H1 (cell line): ENCODE measurements at regions not wholly inside any gene's neighbourhood (a gene's known extent, or its start where the extent isn't known, plus 50 kb on each side); places are given as distances from the start of the nearest gene placed in this dataset.

Experiments
- CTCF ChIA-PET: fragments of 300-600 bp; sonication (Branson Sonifier 250); formaldehyde crosslinking; loops from one replicate; lab custom pipeline; 2021; ENCODE audit not compliant: partially characterized antibody; lab: Charles Lee
- POLR2A ChIA-PET: fragments of 300-600 bp; sonication (Branson Sonifier 250); formaldehyde crosslinking; loops from one replicate; lab custom pipeline; 2021; ENCODE audit warnings: inconsistent platforms; ENCODE audit not compliant: partially characterized antibody; lab: Charles Lee
- DNase-seq, 2 experiments: peaks; one replicate each; pipeline versions ENCODE4 v3.0.0 to v3.0.0-alpha.2; 2010 to 2022; ENCODE audit warnings: low spot score in 2 of 2, low read depth in 1 of 2, mixed read lengths in 1 of 2
- FAIRE-seq: peaks from 2 replicates; lab custom pipeline; 2011; peaks lifted over from hg19 to GRCh38; lab: Jason Lieb, UNC
- H2AFZ ChIP-seq: 2 replicates; pipeline ENCODE4 v1.8.1; 2012; ENCODE audit warnings: low read length, inconsistent platforms
- H2AK5ac ChIP-seq: 2 replicates; pipeline ENCODE4 v1.6.1; 2013; ENCODE audit warnings: low read depth, low read length
- H2BK120ac ChIP-seq: replicated peaks from 2 replicates; pipeline ENCODE3; 2013; ENCODE audit warnings: low read depth, low read length, inconsistent platforms
- H2BK12ac ChIP-seq: 2 replicates; pipeline ENCODE4 v1.6.1; 2013; ENCODE audit warnings: low read depth, low read length
- H2BK15ac ChIP-seq: 2 replicates; pipeline ENCODE4 v1.6.1; 2013; ENCODE audit warnings: low read length
- H2BK20ac ChIP-seq: 2 replicates; pipeline ENCODE4 v1.6.1; 2013; ENCODE audit warnings: low read length
- H2BK5ac ChIP-seq: 2 replicates; pipeline ENCODE4 v1.6.1; 2013; ENCODE audit warnings: low read depth, low read length
- H3K14ac ChIP-seq: 2 replicates; pipeline ENCODE4 v1.6.1; 2013; ENCODE audit warnings: inconsistent platforms; ENCODE audit not compliant: insufficient read length
- H3K18ac ChIP-seq: 2 replicates; pipeline ENCODE4 v1.6.1; 2013; ENCODE audit warnings: low read length; ENCODE audit errors: extremely low read depth
- H3K23ac ChIP-seq: 2 replicates; pipeline ENCODE4 v1.6.1; 2013; ENCODE audit warnings: inconsistent platforms; ENCODE audit not compliant: insufficient read length
- H3K23me2 ChIP-seq: 2 replicates; pipeline ENCODE4 v1.6.1; 2013; ENCODE audit warnings: low read depth, low read length
- H3K27ac ChIP-seq: 2 replicates; pipeline ENCODE4 v1.6.1; 2011; ENCODE audit warnings: low read depth, low read length, inconsistent platforms
- H3K27me3 ChIP-seq, 4 experiments: replicated peaks in 1 of 4; 1 replicate in 1 of 4; 2 replicates in 3 of 4; pipeline versions ENCODE4 v1.6.1 to v1.8.1; 2011 to 2013; ENCODE audit warnings: low read length in 3 of 4, mild to moderate bottlenecking in 3 of 4, inconsistent platforms in 2 of 4, mixed read lengths in 2 of 4, moderate library complexity in 1 of 4; ENCODE audit not compliant: control insufficient read depth in 3 of 4, insufficient read depth in 3 of 4; ENCODE audit errors: extremely low read depth in 1 of 4
- H3K36me3 ChIP-seq, 4 experiments: 2 replicates each; pipeline versions ENCODE4 v1.6.1 to v1.8.1; 2011 to 2013; ENCODE audit warnings: mild to moderate bottlenecking in 4 of 4, low read length in 3 of 4, moderate library complexity in 2 of 4, control low read depth in 1 of 4, inconsistent platforms in 1 of 4; ENCODE audit not compliant: insufficient read depth in 4 of 4, control insufficient read depth in 2 of 4
- H3K4ac ChIP-seq: replicated peaks from 2 replicates; pipeline ENCODE3; 2013; ENCODE audit warnings: low read length, low read depth, mixed read lengths, inconsistent platforms; ENCODE audit not compliant: insufficient read length
- H3K4me1 ChIP-seq, 4 experiments: replicated peaks in 1 of 4; 1 replicate in 1 of 4; 2 replicates in 3 of 4; pipeline versions ENCODE4 v1.6.1 to v1.8.1; 2011 to 2013; ENCODE audit warnings: low read length in 3 of 4, inconsistent platforms in 2 of 4, mixed read lengths in 1 of 4; ENCODE audit not compliant: insufficient read depth in 4 of 4, control insufficient read depth in 3 of 4
- H3K4me2 ChIP-seq, 2 experiments: 2 replicates each; pipeline versions ENCODE4 v1.6.1 to v1.8.1; 2011 to 2013; ENCODE audit warnings: low read depth in 2 of 2, low read length in 2 of 2, control low read depth in 1 of 2, inconsistent platforms in 1 of 2, mild to moderate bottlenecking in 1 of 2; ENCODE audit not compliant: insufficient read depth in 1 of 2
- H3K4me3 ChIP-seq, 4 experiments: fragments of 200-600, 300-600 bp in 1 of 4; sonication (generic), shearing (Covaris generic), sonication (Bioruptor Twin) in 1 of 4; 2 replicates each; pipeline versions ENCODE4 v1.5.1 to v1.8.1; 2011 to 2016; ENCODE audit warnings: low read length in 4 of 4, low read depth in 3 of 4, control low read depth in 2 of 4, inconsistent platforms in 2 of 4, mild to moderate bottlenecking in 2 of 4, mixed read lengths in 1 of 4, moderate library complexity in 1 of 4; ENCODE audit not compliant: insufficient read depth in 2 of 4; ENCODE audit errors: extremely low read depth in 1 of 4
- H3K56ac ChIP-seq: replicated peaks from 2 replicates; pipeline ENCODE3; 2013; ENCODE audit warnings: low read depth, mild to moderate bottlenecking, mixed read lengths, low read length, inconsistent platforms; ENCODE audit not compliant: insufficient read length
- H3K79me1 ChIP-seq: 2 replicates; pipeline ENCODE4 v1.6.1; 2013; ENCODE audit warnings: low read depth, low read length, control low read depth
- H3K79me2 ChIP-seq, 2 experiments: 2 replicates each; pipeline versions ENCODE4 v1.6.1 to v1.8.1; 2012 to 2013; ENCODE audit warnings: low read length in 2 of 2, mild to moderate bottlenecking in 2 of 2, inconsistent platforms in 1 of 2; ENCODE audit not compliant: insufficient read depth in 2 of 2, control insufficient read depth in 1 of 2
- H3K9ac ChIP-seq, 4 experiments: replicated peaks in 1 of 4; 1 replicate in 1 of 4; 2 replicates in 3 of 4; pipeline versions ENCODE4 v1.6.1 to v1.8.1; 2011 to 2013; ENCODE audit warnings: low read depth in 3 of 4, low read length in 3 of 4, control low read depth in 2 of 4, mild to moderate bottlenecking in 2 of 4, moderate library complexity in 2 of 4, inconsistent platforms in 1 of 4; ENCODE audit errors: extremely low read depth in 1 of 4
- H3K9me3 ChIP-seq, 2 experiments: 2 replicates each; pipeline versions ENCODE4 v1.6.1 to v1.8.1; 2012 to 2013; ENCODE audit warnings: mild to moderate bottlenecking in 2 of 2, moderate library complexity in 2 of 2, control low read depth in 1 of 2, inconsistent platforms in 1 of 2, low read depth in 1 of 2, low read length in 1 of 2, mixed read lengths in 1 of 2; ENCODE audit not compliant: insufficient read depth in 2 of 2
- H4K20me1 ChIP-seq, 2 experiments: replicated peaks in 1 of 2; 2 replicates each; pipeline versions ENCODE3 to v1.8.1; 2011 to 2013; ENCODE audit warnings: inconsistent platforms in 2 of 2, low read length in 2 of 2, mild to moderate bottlenecking in 1 of 2; ENCODE audit not compliant: insufficient read depth in 2 of 2, control insufficient read depth in 1 of 2
- H4K5ac ChIP-seq: 2 replicates; pipeline ENCODE4 v1.6.1; 2013; ENCODE audit warnings: low read length, low read depth, mixed read lengths, inconsistent platforms; ENCODE audit not compliant: insufficient read length
- H4K8ac ChIP-seq: 2 replicates; pipeline ENCODE4 v1.8.0; 2013; ENCODE audit warnings: mild to moderate bottlenecking, moderate library complexity, low read length, inconsistent platforms; ENCODE audit not compliant: insufficient read depth; ENCODE audit errors: extremely low read depth
- H4K91ac ChIP-seq: replicated peaks from 2 replicates; pipeline ENCODE3; 2013; ENCODE audit warnings: low read length, mixed read lengths, inconsistent platforms; ENCODE audit not compliant: insufficient read length
- CHD1 ChIP-seq: IDR thresholded peaks from 2 replicates; pipeline ENCODE4 v1.6.1; 2012; ENCODE audit warnings: low read depth, low read length, improper control_type of control experiment
- EGR1 ChIP-seq: IDR thresholded peaks from 2 replicates; pipeline ENCODE4 v1.6.1; 2011; ENCODE audit warnings: low read depth, low read length, borderline replicate concordance
- JUND ChIP-seq: IDR thresholded peaks from 2 replicates; pipeline ENCODE4 v1.6.1; 2011; ENCODE audit warnings: mild to moderate bottlenecking, improper control_type of control experiment, low read length
- USF2 ChIP-seq: IDR thresholded peaks from 2 replicates; pipeline ENCODE4 v1.6.1; 2011; ENCODE audit warnings: low read length, improper control_type of control experiment
- WGBS, 2 experiments: shearing (Covaris generic) in 1 of 2; methylation state at CpG; one replicate each; pipeline versions ENCODE4 v1.1.6 to v1.1.7; 2013 to 2015; ENCODE audit warnings: low lambda C conversion rate in 2 of 2, mixed read lengths in 2 of 2, inconsistent platforms in 1 of 2, low coverage in 1 of 2, missing lambda C conversion rate in 1 of 2; ENCODE audit not compliant: insufficient replicate concordance in 2 of 2, insufficient coverage in 1 of 2, insufficient read length in 1 of 2; ENCODE audit errors: extremely low coverage in 1 of 2, missing lambda C conversion rate in 1 of 2; 5-methylcytosine and 5-hydroxymethylcytosine counted together
- TF ChIP-seq, protein P1 (sequence below): IDR thresholded peaks from 2 replicates; pipeline ENCODE4 v1.6.1; 2011; ENCODE audit warnings: low read depth, mild to moderate bottlenecking, low read length; ENCODE audit not compliant: insufficient read depth

DNA sequence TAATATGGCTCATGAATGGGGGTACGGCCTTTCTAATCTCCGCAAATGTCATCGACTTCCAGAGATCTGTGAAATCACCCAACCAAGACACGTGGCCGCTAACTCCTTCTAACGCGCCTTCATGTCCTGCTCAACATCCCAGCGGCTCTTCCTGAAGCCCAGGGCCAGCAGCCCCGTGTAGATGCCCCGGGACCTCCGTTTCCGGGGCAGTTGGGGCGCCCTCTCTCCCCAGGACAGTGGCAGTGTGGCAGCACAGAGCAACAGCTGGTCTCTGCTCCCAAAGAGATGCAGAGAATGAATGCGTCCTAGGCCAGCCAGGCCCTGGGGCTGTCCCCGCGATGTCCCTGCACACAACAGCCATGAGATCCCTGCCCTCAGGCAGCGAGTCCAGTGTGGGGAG is 153.5 kb downstream of the RBFOX3 start:
- no peak for FAIRE-seq
- H4K91ac ChIP-seq = no peak overlapping the region
- no peak overlapping the region for H3K4ac ChIP-seq
- H2BK120ac ChIP-seq = no peak overlapping the region
- no peak for DNase-seq
- 85% methylated on average over 17 of the region's 17 CpGs; no CpG with 5 or more reads in 1 of the 2 experiments for WGBS, 2 experiments
- no peaks in the 10 kb centered on the region; the same call in 1 of the 2 replicates for H3K79me1 ChIP-seq
- H3K27me3 ChIP-seq = no peaks in the 10 kb centered on the region
- no peak overlapping the region for H2BK20ac ChIP-seq
- H3K56ac ChIP-seq = no peak overlapping the region
- H3K79me2 ChIP-seq = no peaks in the 10 kb centered on the region
- H3K14ac ChIP-seq = no peak overlapping the region
- H3K27ac ChIP-seq = no peak overlapping the region
- no peak overlapping the region for H3K23ac ChIP-seq
- peak overlapping the region; percentile 57 for H4K8ac ChIP-seq
- no peak overlapping the region for H2BK5ac ChIP-seq
- H3K4me2 ChIP-seq = no peak overlapping the region
- H4K20me1 ChIP-seq = no peaks in the 10 kb centered on the region
- H3K36me3 ChIP-seq = no peaks in the 10 kb centered on the region
- H4K5ac ChIP-seq = no peak overlapping the region
- no peak overlapping the region for H3K9ac ChIP-seq
- H3K18ac ChIP-seq = no peak overlapping the region
- no peak overlapping the region; the same call in 1 of the 2 replicates for H2AK5ac ChIP-seq
- H3K23me2 ChIP-seq = no peaks in the 10 kb centered on the region
- H3K4me3 ChIP-seq = no peak overlapping the region
- no peak overlapping the region for H2BK12ac ChIP-seq
- ChIA-PET CTCF (interaction anchor here (0.7 kb wide), 1 partner anchor 155 kb away, joined by 3 read pairs; no protein-coding TSS in a partner anchor), POLR2A (no interaction called here)
- H3K4me1 ChIP-seq = no peaks in the 10 kb centered on the region
- no peaks in the 10 kb centered on the region for H3K9me3 ChIP-seq
- H2AFZ ChIP-seq = no peak overlapping the region
- no peak overlapping the region for H2BK15ac ChIP-seq
- TF ChIP-seq USF2 (no peak), JUND (no peak), EGR1 (no peak), CHD1 (no peak)
- TF ChIP-seq, protein P1, sequence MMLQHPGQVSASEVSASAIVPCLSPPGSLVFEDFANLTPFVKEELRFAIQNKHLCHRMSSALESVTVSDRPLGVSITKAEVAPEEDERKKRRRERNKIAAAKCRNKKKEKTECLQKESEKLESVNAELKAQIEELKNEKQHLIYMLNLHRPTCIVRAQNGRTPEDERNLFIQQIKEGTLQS = no peak
